GM12891 (cell line): ENCODE measurements at regions not wholly inside any gene's neighbourhood (a gene's known extent, or its start where the extent isn't known, plus 50 kb on each side); places are given as distances from the start of the nearest gene placed in this dataset.

ENCODE experiments used
- PAX5 ChIP-seq: IDR thresholded peaks from 2 replicates; pipeline ENCODE4 v1.6.1; 2011; ENCODE audit warnings: low read length, moderate library complexity, mild to moderate bottlenecking; ENCODE audit not compliant: insufficient read depth, severe bottlenecking
- POLR2A ChIP-seq: IDR thresholded peaks from 2 replicates; pipeline ENCODE4 v1.6.1; 2011; ENCODE audit warnings: low read depth, low read length, control low read depth
- POLR2AphosphoS5 ChIP-seq: IDR thresholded peaks from 2 replicates; pipeline ENCODE4 v1.6.1; 2011; ENCODE audit warnings: low read depth, low read length, control low read depth
- SPI1 ChIP-seq: IDR thresholded peaks from 2 replicates; pipeline ENCODE4 v1.6.1; 2011; ENCODE audit warnings: low read depth, low read length, control low read depth

DNA sequence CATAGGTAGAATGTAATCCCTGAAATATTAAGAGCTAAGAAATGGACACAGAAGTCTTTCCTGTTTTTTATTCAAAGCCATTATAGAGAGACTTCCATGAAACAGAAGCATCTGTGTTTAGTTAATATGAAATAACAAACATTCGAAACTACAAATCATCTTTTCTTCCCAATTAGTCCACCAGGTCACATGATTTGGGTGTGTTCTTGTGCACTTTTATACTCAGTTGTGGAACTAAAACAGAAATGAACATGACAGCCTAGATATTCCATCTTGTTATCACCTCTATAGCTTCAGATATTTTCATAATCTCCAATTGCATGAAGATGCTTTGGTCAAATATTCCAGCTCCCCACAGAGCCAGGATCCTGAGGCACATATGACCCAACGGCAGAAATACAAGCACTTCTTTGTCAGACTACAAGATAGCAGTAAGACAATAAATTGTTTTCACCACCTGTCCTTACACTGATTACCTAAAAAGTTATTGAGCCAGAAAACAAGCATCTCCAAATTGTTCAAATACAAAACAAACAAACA is 116.8 kb upstream of the BEND6 start:
- TF ChIP-seq PAX5 (no peak), POLR2AphosphoS5 (no peak), POLR2A (no peak), SPI1 (no peak)
